Panc1 (cell line): ENCODE measurements at regions not wholly inside any gene's neighbourhood (a gene's known extent, or its start where the extent isn't known, plus 50 kb on each side); places are given as distances from the start of the nearest gene placed in this dataset.

ENCODE experiments used
- ATAC-seq: fragments of 200-7000 bp; cut with Tn5 transposase; 2 replicates; pipeline ENCODE4 v1.9.1; 2020; ENCODE audit warnings: mild to moderate bottlenecking, moderate library complexity
- BruUV-seq: library from RNA; stranded (reverse); fragments of 400-500 nt; replicated peaks from 2 replicates; lab custom pipeline; 2021; lab: Mats Ljungman, UMichigan
- CTCF ChIA-PET: fragments of 300-600 bp; sonication (Branson Sonifier 250); formaldehyde crosslinking; loops from one replicate; lab custom pipeline; 2022; ENCODE audit warnings: antibody characterized with exemption; lab: Charles Lee
- POLR2A ChIA-PET: fragments of 300-600 bp; sonication (Branson Sonifier 250); formaldehyde crosslinking; loops from one replicate; lab custom pipeline; 2022; ENCODE audit warnings: antibody characterized with exemption; lab: Charles Lee
- DNase-seq: peaks from one replicate; pipeline ENCODE4 v3.0.0-alpha.2; 2010; ENCODE audit warnings: low read depth, low spot score
- H3K27ac ChIP-seq: 2 replicates; pipeline ENCODE4 v1.5.1; 2011; ENCODE audit warnings: mild to moderate bottlenecking, low read length, inconsistent platforms
- H3K27me3 ChIP-seq: fragments of 200-500 bp; sonication (Bioruptor generic); 2 replicates; pipeline ENCODE4 v1.6.0; 2014; ENCODE audit warnings: low read length, inconsistent platforms; ENCODE audit not compliant: control insufficient read depth, insufficient read depth
- H3K36me3 ChIP-seq: fragments of 200-500 bp; sonication (Bioruptor generic); 2 replicates; pipeline ENCODE4 v1.5.1; 2014; ENCODE audit warnings: inconsistent platforms, mild to moderate bottlenecking, low read length, moderate library complexity; ENCODE audit not compliant: control insufficient read depth, insufficient read depth
- H3K4me1 ChIP-seq: 2 replicates; pipeline ENCODE4 v1.5.1; 2011; ENCODE audit warnings: inconsistent platforms, mild to moderate bottlenecking, low read length, moderate library complexity; ENCODE audit not compliant: control insufficient read depth, insufficient read depth
- H3K4me3 ChIP-seq, 2 experiments: 2 replicates each; pipeline ENCODE4 v1.5.1; 2011 to 2012; ENCODE audit warnings: low read depth in 2 of 2, low read length in 2 of 2, mild to moderate bottlenecking in 2 of 2, inconsistent platforms in 1 of 2, moderate library complexity in 1 of 2
- H3K9me3 ChIP-seq: fragments of 200-500 bp; sonication (Bioruptor generic); 2 replicates; pipeline ENCODE4 v1.5.1; 2014; ENCODE audit warnings: low read depth, mild to moderate bottlenecking, inconsistent platforms, low read length, moderate library complexity; ENCODE audit not compliant: control insufficient read depth, insufficient read depth
- POLR2AphosphoS5 ChIP-seq: IDR thresholded peaks from 2 replicates; pipeline ENCODE4 v1.6.1; 2012; ENCODE audit warnings: mild to moderate bottlenecking, low read depth, low read length, moderate library complexity
- SIN3A ChIP-seq: IDR thresholded peaks from 2 replicates; pipeline ENCODE4 v1.6.1; 2012; ENCODE audit warnings: low read depth, mild to moderate bottlenecking, low read length, moderate library complexity, borderline replicate concordance; ENCODE audit not compliant: insufficient read depth
- TCF7L2 ChIP-seq: IDR thresholded peaks from 2 replicates; pipeline ENCODE4 v1.6.1; 2011; ENCODE audit warnings: mild to moderate bottlenecking, low read depth, low read length, inconsistent platforms
- in situ Hi-C: cut with HindIII; loops from 2 replicates; pipeline ENCODE4 v1.10.0; 2016; ENCODE audit warnings: low sequenced_read_pairs, low pct_unique_long_range_greater_than_20kb
- intact Hi-C: fragments of 100-400 bp; cut with micrococcal nuclease; formaldehyde crosslinking; loops from one replicate; pipeline ENCODE4 v1.10.0; 2022; ENCODE audit not compliant: unreplicated experiment
- TF ChIP-seq, protein P1 (sequence below), 2 experiments: IDR thresholded peaks; 2 replicates each; pipeline ENCODE4 v1.6.1; 2011 to 2012; ENCODE audit warnings: low read depth in 2 of 2, control low read depth in 1 of 2, low read length in 1 of 2, mild to moderate bottlenecking in 1 of 2, moderate library complexity in 1 of 2; ENCODE audit not compliant: insufficient read depth in 1 of 2
- TF ChIP-seq, protein P2 (sequence below): fragments of 450-650 bp; IDR thresholded peaks from 2 replicates; pipeline ENCODE4 v1.5.1; 2017; ENCODE audit warnings: mild to moderate bottlenecking

DNA sequence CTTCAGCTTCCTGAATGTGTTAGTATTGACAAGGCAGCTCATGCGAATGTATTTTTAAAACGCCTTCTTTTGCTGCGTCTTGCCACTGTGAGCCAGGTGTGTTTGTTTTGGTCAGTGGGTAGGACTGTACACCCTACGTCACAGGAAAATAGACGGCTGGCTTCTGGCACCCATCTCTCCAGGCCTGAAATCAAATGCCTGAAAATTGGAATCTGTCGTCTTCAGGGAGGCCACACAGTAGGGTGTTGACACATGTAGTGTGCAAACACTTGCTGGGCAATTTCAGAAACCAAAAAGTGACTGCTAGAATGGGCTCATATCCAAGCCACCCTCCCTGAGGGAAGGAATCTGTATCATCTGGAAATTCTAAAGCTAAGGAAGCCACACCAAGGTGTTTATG, 209.3 kb downstream of the TTC8 start:
- H3K9me3 ChIP-seq = no peaks in the 10 kb centered on the region
- H3K4me3 ChIP-seq = no peak overlapping the region
- H3K27ac ChIP-seq = no peak overlapping the region
- in situ Hi-C loops (no loop called here), intact Hi-C loops (no loop called here)
- POLR2A ChIA-PET = no interaction called here
- CTCF ChIA-PET = no interaction called here
- BruUV-seq = no TSS peak
- DNase-seq = no peak
- H3K4me1 ChIP-seq = no peaks in the 10 kb centered on the region
- H3K27me3 ChIP-seq = no peaks in the 10 kb centered on the region; the same call in 1 of the 2 replicates
- no peak for ATAC-seq
- H3K36me3 ChIP-seq = no peaks in the 10 kb centered on the region
- no peak for TF ChIP-seq POLR2AphosphoS5
- TF ChIP-seq, protein P1, sequence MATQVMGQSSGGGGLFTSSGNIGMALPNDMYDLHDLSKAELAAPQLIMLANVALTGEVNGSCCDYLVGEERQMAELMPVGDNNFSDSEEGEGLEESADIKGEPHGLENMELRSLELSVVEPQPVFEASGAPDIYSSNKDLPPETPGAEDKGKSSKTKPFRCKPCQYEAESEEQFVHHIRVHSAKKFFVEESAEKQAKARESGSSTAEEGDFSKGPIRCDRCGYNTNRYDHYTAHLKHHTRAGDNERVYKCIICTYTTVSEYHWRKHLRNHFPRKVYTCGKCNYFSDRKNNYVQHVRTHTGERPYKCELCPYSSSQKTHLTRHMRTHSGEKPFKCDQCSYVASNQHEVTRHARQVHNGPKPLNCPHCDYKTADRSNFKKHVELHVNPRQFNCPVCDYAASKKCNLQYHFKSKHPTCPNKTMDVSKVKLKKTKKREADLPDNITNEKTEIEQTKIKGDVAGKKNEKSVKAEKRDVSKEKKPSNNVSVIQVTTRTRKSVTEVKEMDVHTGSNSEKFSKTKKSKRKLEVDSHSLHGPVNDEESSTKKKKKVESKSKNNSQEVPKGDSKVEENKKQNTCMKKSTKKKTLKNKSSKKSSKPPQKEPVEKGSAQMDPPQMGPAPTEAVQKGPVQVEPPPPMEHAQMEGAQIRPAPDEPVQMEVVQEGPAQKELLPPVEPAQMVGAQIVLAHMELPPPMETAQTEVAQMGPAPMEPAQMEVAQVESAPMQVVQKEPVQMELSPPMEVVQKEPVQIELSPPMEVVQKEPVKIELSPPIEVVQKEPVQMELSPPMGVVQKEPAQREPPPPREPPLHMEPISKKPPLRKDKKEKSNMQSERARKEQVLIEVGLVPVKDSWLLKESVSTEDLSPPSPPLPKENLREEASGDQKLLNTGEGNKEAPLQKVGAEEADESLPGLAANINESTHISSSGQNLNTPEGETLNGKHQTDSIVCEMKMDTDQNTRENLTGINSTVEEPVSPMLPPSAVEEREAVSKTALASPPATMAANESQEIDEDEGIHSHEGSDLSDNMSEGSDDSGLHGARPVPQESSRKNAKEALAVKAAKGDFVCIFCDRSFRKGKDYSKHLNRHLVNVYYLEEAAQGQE (IDR thresholded peaks at IDR 0.05; ENCODE audit: insufficient read depth in 1 of 2, low read depth in 2 of 2, low read length in 1 of 2) = no peak
- TF ChIP-seq TCF7L2 = no peak
- TF ChIP-seq, protein P2, sequence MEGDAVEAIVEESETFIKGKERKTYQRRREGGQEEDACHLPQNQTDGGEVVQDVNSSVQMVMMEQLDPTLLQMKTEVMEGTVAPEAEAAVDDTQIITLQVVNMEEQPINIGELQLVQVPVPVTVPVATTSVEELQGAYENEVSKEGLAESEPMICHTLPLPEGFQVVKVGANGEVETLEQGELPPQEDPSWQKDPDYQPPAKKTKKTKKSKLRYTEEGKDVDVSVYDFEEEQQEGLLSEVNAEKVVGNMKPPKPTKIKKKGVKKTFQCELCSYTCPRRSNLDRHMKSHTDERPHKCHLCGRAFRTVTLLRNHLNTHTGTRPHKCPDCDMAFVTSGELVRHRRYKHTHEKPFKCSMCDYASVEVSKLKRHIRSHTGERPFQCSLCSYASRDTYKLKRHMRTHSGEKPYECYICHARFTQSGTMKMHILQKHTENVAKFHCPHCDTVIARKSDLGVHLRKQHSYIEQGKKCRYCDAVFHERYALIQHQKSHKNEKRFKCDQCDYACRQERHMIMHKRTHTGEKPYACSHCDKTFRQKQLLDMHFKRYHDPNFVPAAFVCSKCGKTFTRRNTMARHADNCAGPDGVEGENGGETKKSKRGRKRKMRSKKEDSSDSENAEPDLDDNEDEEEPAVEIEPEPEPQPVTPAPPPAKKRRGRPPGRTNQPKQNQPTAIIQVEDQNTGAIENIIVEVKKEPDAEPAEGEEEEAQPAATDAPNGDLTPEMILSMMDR = no peak
- TF ChIP-seq SIN3A = no peak

DNA sequence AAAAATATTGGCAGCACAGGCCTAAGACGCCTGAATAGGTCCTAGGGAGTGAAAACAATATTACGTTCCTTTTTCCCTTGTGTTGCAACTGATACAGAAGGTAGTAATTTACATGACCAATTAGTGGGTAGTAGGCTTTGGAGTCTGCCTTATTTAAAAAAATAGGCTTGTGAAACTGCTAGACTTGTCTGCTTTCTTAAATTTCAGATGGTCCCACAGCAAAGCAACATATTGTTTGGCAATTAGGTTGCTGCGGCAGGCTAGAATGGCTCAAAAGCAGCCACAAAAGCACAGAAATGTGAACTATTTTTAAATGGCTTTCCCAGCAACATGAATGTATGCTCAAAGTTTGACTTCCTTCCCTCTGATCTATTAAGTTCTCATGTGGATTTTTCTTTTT, 211.9 kb downstream of the TTC8 start:
- ATAC-seq (no peak), DNase-seq (no peak)
- H3K36me3 ChIP-seq = no peaks in the 10 kb centered on the region
- no peak overlapping the region for H3K27ac ChIP-seq
- POLR2A ChIA-PET = no interaction called here
- TF ChIP-seq SIN3A (no peak), TCF7L2 (no peak), POLR2AphosphoS5 (no peak)
- TF ChIP-seq, protein P2 = no peak
- TF ChIP-seq, protein P1 (IDR thresholded peaks at IDR 0.05; ENCODE audit: insufficient read depth in 1 of 2, low read depth in 2 of 2, low read length in 1 of 2) = no peak
- intact Hi-C loops (no loop called here), in situ Hi-C loops (no loop called here)
- BruUV-seq = no TSS peak
- no peaks in the 10 kb centered on the region; the same call in 1 of the 2 replicates for H3K27me3 ChIP-seq
- no peaks in the 10 kb centered on the region; the same call in 1 of the 2 replicates for H3K4me1 ChIP-seq
- CTCF ChIA-PET = no interaction called here
- H3K9me3 ChIP-seq = no peaks in the 10 kb centered on the region
- H3K4me3 ChIP-seq = no peak overlapping the region
